Astrocyte (in vitro differentiated cells and primary cell): ENCODE measurements at regions not wholly inside any gene's neighbourhood (a gene's known extent, or its start where the extent isn't known, plus 50 kb on each side); places are given as distances from the start of the nearest gene placed in this dataset.

Experiments used
- DNase-seq: peaks from one replicate; pipeline ENCODE4 v3.0.0-alpha.2; 2010; ENCODE audit warnings: low read depth
- FAIRE-seq: peaks from 2 replicates; lab custom pipeline; 2011; peaks lifted over from hg19 to GRCh38; lab: Jason Lieb, UNC
- H2AFZ ChIP-seq: 2 replicates; pipeline ENCODE4 v1.6.0; 2012; ENCODE audit warnings: low read depth, low read length, inconsistent platforms
- H3K27ac ChIP-seq: 2 replicates; pipeline ENCODE4 v1.5.1; 2011; ENCODE audit warnings: low read depth, low read length, inconsistent platforms
- H3K27me3 ChIP-seq: 2 replicates; pipeline ENCODE4 v1.6.0; 2011; ENCODE audit warnings: low read length, inconsistent platforms; ENCODE audit not compliant: insufficient read depth
- H3K36me3 ChIP-seq: 2 replicates; pipeline ENCODE4 v1.5.1; 2011; ENCODE audit warnings: low read length, inconsistent platforms; ENCODE audit not compliant: insufficient read depth
- H3K4me1 ChIP-seq: 2 replicates; pipeline ENCODE4 v1.5.1; 2011; ENCODE audit warnings: low read length, inconsistent platforms; ENCODE audit not compliant: insufficient read depth
- H3K4me2 ChIP-seq: 2 replicates; pipeline ENCODE4 v1.6.0; 2012; ENCODE audit warnings: low read length, inconsistent platforms
- H3K4me3 ChIP-seq: 2 replicates; pipeline ENCODE4 v1.5.1; 2011; ENCODE audit warnings: low read depth, mild to moderate bottlenecking, low read length, inconsistent platforms; ENCODE audit not compliant: insufficient read depth
- H3K79me2 ChIP-seq: 2 replicates; pipeline ENCODE4 v1.6.0; 2012; ENCODE audit warnings: mild to moderate bottlenecking, low read length, inconsistent platforms; ENCODE audit not compliant: insufficient read depth
- H3K9ac ChIP-seq: 2 replicates; pipeline ENCODE4 v1.6.0; 2012; ENCODE audit warnings: mild to moderate bottlenecking, low read length, inconsistent platforms
- H3K9me3 ChIP-seq: 2 replicates; pipeline ENCODE4 v1.5.1; 2012; ENCODE audit warnings: low read depth, mild to moderate bottlenecking, low read length, inconsistent platforms; ENCODE audit not compliant: insufficient read depth
- H4K20me1 ChIP-seq: 2 replicates; pipeline ENCODE4 v1.6.0; 2012; ENCODE audit warnings: low read length, inconsistent platforms; ENCODE audit not compliant: insufficient read depth
- H3K27ac Mint-ChIP-seq: one replicate; pipeline ENCODE4 v1.8.0; 2021; ENCODE audit warnings: mild to moderate bottlenecking, mixed read lengths; ENCODE audit not compliant: unreplicated experiment
- H3K27me3 Mint-ChIP-seq: one replicate; pipeline ENCODE4 v1.8.0; 2021; ENCODE audit warnings: low read depth, mixed read lengths; ENCODE audit not compliant: unreplicated experiment
- H3K36me3 Mint-ChIP-seq: one replicate; pipeline ENCODE4 v1.8.0; 2021; ENCODE audit warnings: low read depth, mixed read lengths; ENCODE audit not compliant: unreplicated experiment
- H3K4me1 Mint-ChIP-seq: one replicate; pipeline ENCODE4 v1.8.0; 2021; ENCODE audit warnings: low read depth, mixed read lengths; ENCODE audit not compliant: unreplicated experiment
- H3K4me3 Mint-ChIP-seq: one replicate; pipeline ENCODE4 v1.8.0; 2021; ENCODE audit warnings: mild to moderate bottlenecking, moderate library complexity, mixed read lengths; ENCODE audit not compliant: unreplicated experiment
- H3K9me3 Mint-ChIP-seq: one replicate; pipeline ENCODE4 v1.8.0; 2021; ENCODE audit warnings: mild to moderate bottlenecking, mixed read lengths; ENCODE audit not compliant: unreplicated experiment
- CTCF ChIP-seq: IDR thresholded peaks from 2 replicates; pipeline ENCODE4 v1.5.1; 2011; ENCODE audit warnings: low read depth, mild to moderate bottlenecking, inconsistent platforms, low read length, moderate library complexity; ENCODE audit not compliant: insufficient read depth
- EZH2 ChIP-seq: IDR thresholded peaks from 2 replicates; pipeline ENCODE4 v1.6.1; 2012; ENCODE audit warnings: mild to moderate bottlenecking, low read length, inconsistent platforms; ENCODE audit not compliant: insufficient read depth

GRCh38 chr1:63148825-63149645, 173.3 kb upstream of the FOXD3 start:
- no peaks in the 10 kb centered on the region for H3K27me3 Mint-ChIP-seq
- DNase-seq: peak; percentile 17
- no peak overlapping the region for H3K4me3 ChIP-seq
- H3K4me3 Mint-ChIP-seq: no peak overlapping the region
- H3K4me1 Mint-ChIP-seq: no peaks in the 10 kb centered on the region
- no peaks in the 10 kb centered on the region for H3K36me3 Mint-ChIP-seq
- no peaks in the 10 kb centered on the region for H3K9me3 Mint-ChIP-seq
- peaks cover 3% of the 10 kb centered on the region for H3K27me3 ChIP-seq
- no peak overlapping the region for H3K27ac Mint-ChIP-seq
- no peak overlapping the region for H3K4me2 ChIP-seq
- TF ChIP-seq EZH2 (no peak), CTCF (peak; percentile 72)
- H4K20me1 ChIP-seq: no peaks in the 10 kb centered on the region
- H3K36me3 ChIP-seq: no peaks in the 10 kb centered on the region
- no peaks in the 10 kb centered on the region for H3K79me2 ChIP-seq
- FAIRE-seq: peak; percentile 63
- no peak overlapping the region for H2AFZ ChIP-seq
- no peak overlapping the region for H3K9ac ChIP-seq
- H3K27ac ChIP-seq: no peak overlapping the region
- H3K9me3 ChIP-seq: no peaks in the 10 kb centered on the region
- no peaks in the 10 kb centered on the region for H3K4me1 ChIP-seq

- no peak for TF ChIP-seq CTCF
- TF ChIP-seq EZH2: no peak
- FAIRE-seq: no peak
- no peak overlapping the region for H3K4me3 Mint-ChIP-seq
Measured at GRCh38 chr1:63152572-63152971, 169.8 kb upstream of the FOXD3 start.

GRCh38 chr1:63155437-63155836, 166.9 kb upstream of the FOXD3 start:
- Histone ChIP-seq H3K36me3 (no peaks in the 10 kb centered on the region), H4K20me1 (no peaks in the 10 kb centered on the region), H3K4me3 (no peak overlapping the region), H3K4me2 (no peak overlapping the region), H2AFZ (no peak overlapping the region), H3K79me2 (no peaks in the 10 kb centered on the region), H3K27ac (no peak overlapping the region), H3K9me3 (no peaks in the 10 kb centered on the region), H3K4me1 (no peaks in the 10 kb centered on the region), H3K9ac (no peak overlapping the region), H3K27me3 (peaks cover 3% of the 10 kb centered on the region)
- peak; percentile 9 for FAIRE-seq
- TF ChIP-seq EZH2: no peak
- TF ChIP-seq CTCF: no peak
- H3K9me3 Mint-ChIP-seq: no peaks in the 10 kb centered on the region
- peaks cover 4% of the 10 kb centered on the region for H3K27me3 Mint-ChIP-seq
- no peak for DNase-seq
- no peaks in the 10 kb centered on the region for H3K4me1 Mint-ChIP-seq
- no peaks in the 10 kb centered on the region for H3K36me3 Mint-ChIP-seq
- H3K27ac Mint-ChIP-seq: no peak overlapping the region
- H3K4me3 Mint-ChIP-seq: no peak overlapping the region

More at GRCh38 chr1:63152572-63152971, 169.8 kb upstream of the FOXD3 start:
- no peaks in the 10 kb centered on the region for H3K79me2 ChIP-seq
- no peak for DNase-seq
- no peak overlapping the region for H3K27ac Mint-ChIP-seq
- H3K36me3 Mint-ChIP-seq: no peaks in the 10 kb centered on the region
- no peak overlapping the region for H2AFZ ChIP-seq
- no peaks in the 10 kb centered on the region for H3K9me3 ChIP-seq
- no peaks in the 10 kb centered on the region for H4K20me1 ChIP-seq
- no peak overlapping the region for H3K9ac ChIP-seq
- no peaks in the 10 kb centered on the region for H3K27me3 Mint-ChIP-seq
- no peaks in the 10 kb centered on the region for H3K4me1 Mint-ChIP-seq
- H3K27ac ChIP-seq: no peak overlapping the region
- H3K9me3 Mint-ChIP-seq: no peaks in the 10 kb centered on the region
- H3K4me1 ChIP-seq: no peaks in the 10 kb centered on the region
- H3K36me3 ChIP-seq: no peaks in the 10 kb centered on the region
- H3K4me2 ChIP-seq: no peak overlapping the region
- H3K27me3 ChIP-seq: peaks cover 3% of the 10 kb centered on the region
- H3K4me3 ChIP-seq: no peak overlapping the region
